Suprapubic skin (tissue), 4 donors: ENCODE measurements at regions not wholly inside any gene's neighbourhood (a gene's known extent, or its start where the extent isn't known, plus 50 kb on each side); places are given as distances from the start of the nearest gene placed in this dataset.
A peak's percentile ranks its signal among the peaks of the same experiment; 100 is the strongest.
"Not testable (repeated sequence)": the region's sequence is repeated elsewhere in the genome, so short reads cannot be mapped to it uniquely, and the experiment has no call there.

ENCODE experiments used
- DNase-seq, 2 donors: peaks; one replicate each; pipeline ENCODE4 v3.0.0-alpha.2; 2019; ENCODE audit warnings: low spot score in 2 of 2
- H3K27ac ChIP-seq: fragments of 200-600 bp; sonication (generic); one replicate; pipeline ENCODE4 v1.5.1; 2019
- H3K27me3 ChIP-seq: fragments of 200-600 bp; sonication (generic); one replicate; pipeline ENCODE4 v1.5.1; 2019
- H3K36me3 ChIP-seq: fragments of 200-600 bp; sonication (generic); one replicate; pipeline ENCODE4 v1.5.1; 2019
- H3K4me1 ChIP-seq: fragments of 200-600 bp; sonication (generic); one replicate; pipeline ENCODE4 v1.5.1; 2019
- H3K4me3 ChIP-seq: fragments of 200-600 bp; sonication (generic); one replicate; pipeline ENCODE4 v1.5.1; 2019; ENCODE audit warnings: mild to moderate bottlenecking
- H3K9me3 ChIP-seq: fragments of 200-600 bp; sonication (generic); one replicate; pipeline ENCODE4 v1.5.1; 2019
- EP300 ChIP-seq: sonication (generic); formaldehyde crosslinking; IDR thresholded peaks from one replicate; pipeline ENCODE4 v1.6.1; 2017; ENCODE audit warnings: antibody characterized with exemption
- POLR2A ChIP-seq, 2 donors: fragments of 450-650 bp; IDR thresholded peaks; one replicate each; pipeline ENCODE4 v1.6.1; 2017; ENCODE audit warnings: antibody characterized with exemption in 2 of 2, mild to moderate bottlenecking in 2 of 2, moderate library complexity in 2 of 2
- POLR2AphosphoS5 ChIP-seq, 3 donors: sonication (generic); formaldehyde crosslinking; IDR thresholded peaks; one replicate each; pipeline ENCODE4 v1.6.1; 2017; ENCODE audit warnings: antibody characterized with exemption in 3 of 3
- WGBS: methylation state at CpG from one replicate; pipeline ENCODE4 v1.1.5; 2018; 5-methylcytosine and 5-hydroxymethylcytosine counted together
- TF ChIP-seq, protein P1 (sequence below), 2 donors: fragments of 200-600 bp in 1 of 2; fragments of 450-650 bp in 1 of 2; sonication (generic) in 1 of 2; IDR thresholded peaks; one replicate each; pipeline ENCODE4 v1.5.1; 2016 to 2019; ENCODE audit warnings: antibody characterized with exemption in 2 of 2, mild to moderate bottlenecking in 1 of 2, moderate library complexity in 1 of 2

DNA sequence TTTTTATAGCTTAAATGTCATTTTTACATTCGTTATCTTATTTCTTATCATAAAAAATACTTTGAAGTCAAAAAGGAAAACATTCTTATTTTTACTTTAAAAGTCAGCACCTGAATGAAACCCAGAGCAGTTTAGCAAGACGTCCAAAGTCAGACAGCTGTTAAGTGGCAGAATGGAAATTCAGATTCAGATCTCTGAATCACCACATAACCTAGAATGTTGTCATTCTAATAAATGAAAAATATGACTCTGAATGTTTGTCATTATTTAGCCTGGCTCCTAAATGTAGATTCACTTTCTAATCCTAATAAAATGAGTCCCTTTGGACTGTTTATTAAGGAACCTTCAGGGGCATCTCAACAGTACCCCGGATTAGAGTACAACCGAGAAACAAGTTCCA lies 75.2 kb upstream of the RGS7 start:
- Histone ChIP-seq H3K9me3 (no peaks in the 10 kb centered on the region), H3K36me3 (no peaks in the 10 kb centered on the region), H3K4me3 (no peak overlapping the region), H3K27ac (no peak overlapping the region), H3K4me1 (no peaks in the 10 kb centered on the region), H3K27me3 (no peaks in the 10 kb centered on the region)
- TF ChIP-seq POLR2A (IDR thresholded peaks at IDR 0.05) (no peak), EP300 (no peak), POLR2AphosphoS5 (IDR thresholded peaks at IDR 0.05) (no peak)
- TF ChIP-seq, protein P1, sequence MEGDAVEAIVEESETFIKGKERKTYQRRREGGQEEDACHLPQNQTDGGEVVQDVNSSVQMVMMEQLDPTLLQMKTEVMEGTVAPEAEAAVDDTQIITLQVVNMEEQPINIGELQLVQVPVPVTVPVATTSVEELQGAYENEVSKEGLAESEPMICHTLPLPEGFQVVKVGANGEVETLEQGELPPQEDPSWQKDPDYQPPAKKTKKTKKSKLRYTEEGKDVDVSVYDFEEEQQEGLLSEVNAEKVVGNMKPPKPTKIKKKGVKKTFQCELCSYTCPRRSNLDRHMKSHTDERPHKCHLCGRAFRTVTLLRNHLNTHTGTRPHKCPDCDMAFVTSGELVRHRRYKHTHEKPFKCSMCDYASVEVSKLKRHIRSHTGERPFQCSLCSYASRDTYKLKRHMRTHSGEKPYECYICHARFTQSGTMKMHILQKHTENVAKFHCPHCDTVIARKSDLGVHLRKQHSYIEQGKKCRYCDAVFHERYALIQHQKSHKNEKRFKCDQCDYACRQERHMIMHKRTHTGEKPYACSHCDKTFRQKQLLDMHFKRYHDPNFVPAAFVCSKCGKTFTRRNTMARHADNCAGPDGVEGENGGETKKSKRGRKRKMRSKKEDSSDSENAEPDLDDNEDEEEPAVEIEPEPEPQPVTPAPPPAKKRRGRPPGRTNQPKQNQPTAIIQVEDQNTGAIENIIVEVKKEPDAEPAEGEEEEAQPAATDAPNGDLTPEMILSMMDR (IDR thresholded peaks at IDR 0.05): no peak
- DNase-seq: no peak
- 75% methylated on average over 4 of the region's 4 CpGs for WGBS

DNA sequence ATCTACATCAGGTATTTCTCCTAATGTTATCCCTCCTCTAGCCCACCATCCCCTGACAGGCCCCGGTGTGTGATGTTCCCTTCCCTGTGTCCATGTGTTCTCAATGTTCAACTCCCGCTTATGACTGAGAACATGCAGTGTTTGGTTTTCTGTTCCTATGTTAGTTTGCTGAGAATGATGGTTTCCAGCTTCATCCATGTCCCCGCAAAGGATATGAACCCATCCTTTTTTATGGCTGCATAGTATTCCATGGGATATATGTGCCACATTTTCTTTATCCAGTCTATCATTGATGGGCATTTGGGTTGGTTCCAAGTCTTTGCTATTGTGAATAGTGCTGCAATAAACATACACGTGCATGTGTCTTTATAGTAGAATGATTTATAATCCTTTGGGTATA lies 68.1 kb upstream of the RGS7 start:
- H3K4me3 ChIP-seq, H3K9me3 ChIP-seq, H3K36me3 ChIP-seq, DNase-seq, H3K27ac ChIP-seq: not testable (repeated sequence)
- H3K4me1 ChIP-seq: peaks cover 10% of the 10 kb centered on the region
- peaks cover 17% of the 10 kb centered on the region for H3K27me3 ChIP-seq
- 83% methylated on average over 4 of the region's 4 CpGs for WGBS

GRCh38 chr1:241424480-241424971 lies 67.5 kb upstream of the RGS7 start:
- 94% methylated on average over 9 of the region's 21 CpGs for WGBS
- H3K4me3 ChIP-seq: peak overlapping the region; percentile 50
- H3K9me3 ChIP-seq: no peaks in the 10 kb centered on the region
- no peak for DNase-seq
- TF ChIP-seq POLR2A (IDR thresholded peaks at IDR 0.05) (no peak), POLR2AphosphoS5 (IDR thresholded peaks at IDR 0.05) (no peak), EP300 (no peak)
- TF ChIP-seq, protein P1 (IDR thresholded peaks at IDR 0.05): no peak
- no peak overlapping the region for H3K27ac ChIP-seq
- peaks cover 17% of the 10 kb centered on the region for H3K27me3 ChIP-seq
- H3K4me1 ChIP-seq: peaks cover 10% of the 10 kb centered on the region
- H3K36me3 ChIP-seq: no peaks in the 10 kb centered on the region

- peaks cover 10% of the 10 kb centered on the region for H3K4me1 ChIP-seq
- no peak overlapping the region for H3K27ac ChIP-seq
- peak overlapping the region; percentile 50 for H3K4me3 ChIP-seq
- no peak for DNase-seq
- TF ChIP-seq EP300: no peak
- no peak for TF ChIP-seq POLR2AphosphoS5 (IDR thresholded peaks at IDR 0.05)
- TF ChIP-seq, protein P1 (IDR thresholded peaks at IDR 0.05): no peak
- TF ChIP-seq POLR2A (IDR thresholded peaks at IDR 0.05): no peak
- H3K9me3 ChIP-seq: no peaks in the 10 kb centered on the region
- peaks cover 17% of the 10 kb centered on the region for H3K27me3 ChIP-seq
- H3K36me3 ChIP-seq: no peaks in the 10 kb centered on the region
- WGBS: 3% methylated on average over 10 of the region's 61 CpGs
Measured at GRCh38 chr1:241423541-241424479, 66.8 kb upstream of the RGS7 start.

DNA sequence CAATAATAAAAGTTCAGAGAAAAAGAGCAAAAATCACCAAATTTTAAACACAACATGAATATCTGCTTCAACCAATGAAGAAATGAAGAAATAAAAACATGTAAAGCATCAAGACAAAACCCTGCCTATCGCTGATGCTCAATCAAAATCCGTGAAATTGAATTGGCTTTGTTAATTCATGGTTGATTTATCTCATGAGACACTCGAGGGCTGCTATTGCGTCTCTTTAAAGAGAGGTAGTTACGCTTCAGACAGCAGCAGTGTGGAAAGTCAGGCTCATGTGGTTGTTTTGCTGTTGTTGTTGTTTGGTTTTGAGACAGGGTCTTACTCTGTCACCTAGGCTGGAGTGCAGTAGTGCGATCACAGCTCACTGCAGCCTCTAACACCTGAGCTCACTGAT lies 65.5 kb upstream of the RGS7 start:
- Histone ChIP-seq H3K36me3 (no peaks in the 10 kb centered on the region), H3K4me1 (peaks cover 10% of the 10 kb centered on the region), H3K27ac (no peak overlapping the region), H3K4me3 (no peak overlapping the region), H3K27me3 (peaks cover 17% of the 10 kb centered on the region), H3K9me3 (no peaks in the 10 kb centered on the region)
- no peak for DNase-seq
- TF ChIP-seq POLR2AphosphoS5 (IDR thresholded peaks at IDR 0.05) (no peak), EP300 (no peak), POLR2A (IDR thresholded peaks at IDR 0.05) (no peak)
- TF ChIP-seq, protein P1 (IDR thresholded peaks at IDR 0.05): no peak
- WGBS: 74% methylated on average over 6 of the region's 6 CpGs
